SK-MEL-5 (cell line): ENCODE measurements at regions not wholly inside any gene's neighbourhood (a gene's known extent, or its start where the extent isn't known, plus 50 kb on each side); places are given as distances from the start of the nearest gene placed in this dataset.

Experiments used
- DNase-seq: peaks from one replicate; pipeline ENCODE4 v3.0.0-alpha.2; 2016; ENCODE audit warnings: low read depth, low spot score
- in situ Hi-C: cut with HindIII; loops from 2 replicates; pipeline ENCODE4 v1.10.0; 2016; ENCODE audit warnings: low sequenced_read_pairs, high pct_unique_total_duplicates, low pct_unique_long_range_greater_than_20kb

DNA sequence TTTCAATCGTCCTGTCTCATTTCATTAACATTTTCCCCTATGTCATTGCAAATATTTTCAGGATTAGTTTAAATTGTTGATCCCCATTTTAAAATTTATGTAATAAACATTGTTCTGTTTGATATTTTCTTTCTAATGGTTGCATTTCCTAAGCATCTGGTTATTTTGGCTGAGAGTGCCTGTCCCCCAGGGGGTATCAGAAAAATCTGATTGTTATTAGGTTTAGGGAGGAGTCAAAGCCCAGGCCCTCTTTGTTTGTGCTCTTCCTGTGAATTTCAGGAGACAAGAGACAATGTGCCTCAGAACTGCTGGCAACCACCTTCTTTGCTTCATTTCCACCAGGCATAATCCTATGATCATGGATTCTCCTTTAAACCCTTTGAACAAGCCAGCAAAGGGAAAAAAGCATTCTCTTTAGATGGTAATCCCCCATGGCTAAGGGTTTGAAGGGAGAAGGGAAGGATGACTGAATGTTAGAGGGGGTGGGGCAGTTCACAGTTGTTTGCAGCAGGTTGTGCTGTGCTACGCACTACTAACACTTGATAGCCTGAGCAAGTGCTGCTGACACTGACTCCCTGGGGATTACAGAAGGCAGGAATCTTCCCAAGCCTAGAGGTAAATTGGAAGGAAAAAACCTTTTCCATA is 462.4 kb upstream of the LRRC4C start:
- in situ Hi-C loops, result no loop called here

DNA sequence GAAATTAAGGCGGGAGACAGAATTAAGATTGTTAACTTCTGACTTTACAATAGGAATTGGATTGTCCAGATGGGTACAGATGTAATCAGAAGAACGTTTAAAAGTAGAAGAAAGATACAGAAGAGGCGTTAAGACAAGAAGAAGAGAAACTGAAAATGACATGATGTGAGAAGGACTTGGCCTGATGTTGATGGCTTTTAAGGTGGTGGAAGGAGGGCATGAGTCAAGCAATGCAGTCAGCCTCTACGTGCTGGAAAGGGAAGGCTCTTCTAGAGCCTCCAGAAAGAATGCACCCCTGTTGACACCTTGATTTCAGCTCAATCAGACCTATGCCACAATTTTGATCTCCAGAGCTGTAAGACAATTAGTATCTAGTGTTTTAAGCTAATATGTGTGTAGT is 466.9 kb upstream of the LRRC4C start:
- DNase-seq, result no peak
- in situ Hi-C loops, result no loop called here

More for the DNA sequence above, 462.4 kb upstream of the LRRC4C start:
- DNase-seq, result no peak

DNA sequence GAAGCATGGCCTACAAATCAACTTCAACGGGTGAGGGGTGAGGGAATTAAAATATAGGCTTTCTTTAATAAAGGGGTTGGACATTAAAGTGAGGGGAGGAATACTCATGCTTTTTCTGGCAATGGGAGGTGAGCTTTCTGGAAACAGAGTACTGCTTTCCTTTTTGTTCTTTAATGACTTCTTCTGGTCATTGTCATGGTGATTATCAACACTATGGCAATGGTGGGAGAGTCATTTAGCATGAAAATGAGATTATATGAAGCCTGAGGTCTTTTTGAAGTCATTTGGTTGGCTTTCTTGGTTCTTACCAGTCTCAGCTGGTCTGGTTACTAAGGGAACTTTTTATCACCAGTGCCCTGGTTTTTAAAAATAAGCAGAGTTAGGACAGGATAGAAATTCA is 475.8 kb upstream of the LRRC4C start:
- in situ Hi-C loops, result no loop called here
- no peak for DNase-seq

DNA sequence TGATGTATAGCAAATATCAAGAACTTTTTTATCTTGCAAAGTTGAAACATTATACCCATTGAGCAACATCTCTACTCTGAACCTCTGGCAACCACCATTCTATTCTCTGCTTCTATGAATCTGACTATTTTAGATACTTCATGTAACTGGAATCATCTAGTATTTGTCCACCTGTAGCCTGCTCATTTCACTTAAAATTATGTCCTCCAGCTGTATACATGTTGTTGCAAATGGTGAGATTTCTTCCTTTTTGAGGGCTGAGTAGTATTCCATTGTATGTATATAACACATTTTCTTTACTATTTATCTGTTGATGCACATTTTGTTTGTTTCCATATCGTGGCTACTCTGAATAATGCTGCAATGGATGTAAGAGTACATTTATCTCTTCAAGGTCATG is 476.3 kb upstream of the LRRC4C start:
- DNase-seq, result no peak
- in situ Hi-C loops, result no loop called here

DNA sequence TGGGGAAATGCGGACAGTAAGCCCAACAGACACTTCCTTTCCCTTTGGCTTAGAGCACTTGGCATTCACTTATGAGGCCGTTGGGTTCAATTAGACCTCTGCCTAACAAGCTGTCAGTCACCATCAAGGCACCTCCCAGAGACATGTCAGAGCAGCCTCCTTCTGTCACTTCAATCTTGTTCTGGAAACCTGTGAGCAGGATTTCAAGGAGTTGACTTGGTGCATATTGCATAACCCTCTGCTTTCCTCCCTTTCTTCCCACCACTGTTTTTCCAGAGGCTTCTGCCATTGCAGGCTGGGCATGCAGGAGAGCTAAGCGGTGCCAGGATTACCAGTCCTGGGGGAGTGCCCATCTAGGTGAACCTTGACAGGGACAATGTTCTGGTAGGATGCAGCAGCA is 484.2 kb upstream of the LRRC4C start:
- in situ Hi-C loops, result no loop called here
- no peak for DNase-seq

DNA sequence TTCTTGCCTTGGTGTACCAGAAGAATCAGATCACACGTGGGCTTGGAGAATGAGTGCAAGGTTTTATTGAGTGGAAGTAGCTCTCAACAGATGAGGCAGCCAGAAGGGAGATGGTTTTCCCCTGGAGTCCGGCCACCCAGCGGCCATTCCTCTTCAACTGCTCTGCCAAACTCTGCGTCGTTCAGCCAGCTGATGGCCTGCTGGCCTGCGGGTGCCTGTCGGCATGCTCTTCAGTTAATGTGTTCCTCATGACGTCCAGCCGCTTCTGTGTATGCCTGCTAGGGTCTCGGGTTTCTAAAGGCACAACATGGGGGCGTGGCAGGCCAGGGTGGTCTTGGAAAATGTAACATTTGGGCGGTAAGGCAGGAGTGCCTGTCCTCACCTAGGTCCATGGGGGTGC is 487.9 kb upstream of the LRRC4C start:
- in situ Hi-C loops, result no loop called here
- DNase-seq, result no peak

DNA sequence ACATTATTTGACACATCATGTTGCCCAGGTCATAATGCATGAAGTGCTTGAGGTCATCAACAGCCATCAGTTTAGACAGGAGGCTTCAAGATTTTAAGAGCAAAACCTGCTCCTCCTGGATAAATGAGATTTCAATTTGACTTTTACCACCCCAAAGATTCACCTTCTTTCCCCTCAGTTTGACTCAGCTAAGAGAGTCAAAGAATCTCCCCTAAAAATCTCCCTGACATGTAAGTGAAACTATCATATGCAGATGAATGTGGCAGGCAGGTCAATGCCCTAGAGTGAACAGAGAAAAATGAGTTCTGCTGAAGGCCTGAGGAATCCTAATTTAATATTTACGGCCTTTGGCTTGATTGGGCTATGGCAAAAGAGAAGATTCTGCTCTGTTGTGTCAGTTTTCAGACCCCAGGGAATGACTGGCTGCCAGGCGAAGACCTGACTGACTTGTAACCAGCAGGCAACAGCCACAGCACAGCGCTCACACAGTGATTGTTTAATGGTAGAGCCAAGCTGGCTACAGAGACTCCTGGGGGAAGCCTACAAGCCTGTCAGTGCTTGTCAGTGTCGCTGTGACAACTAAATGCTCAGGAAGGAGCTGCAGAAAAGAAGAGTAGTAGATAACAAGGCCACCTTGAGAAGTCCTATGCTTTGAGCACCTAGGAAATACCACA is 491.2 kb upstream of the LRRC4C start:
- in situ Hi-C loops, result no loop called here
- no peak for DNase-seq

DNA sequence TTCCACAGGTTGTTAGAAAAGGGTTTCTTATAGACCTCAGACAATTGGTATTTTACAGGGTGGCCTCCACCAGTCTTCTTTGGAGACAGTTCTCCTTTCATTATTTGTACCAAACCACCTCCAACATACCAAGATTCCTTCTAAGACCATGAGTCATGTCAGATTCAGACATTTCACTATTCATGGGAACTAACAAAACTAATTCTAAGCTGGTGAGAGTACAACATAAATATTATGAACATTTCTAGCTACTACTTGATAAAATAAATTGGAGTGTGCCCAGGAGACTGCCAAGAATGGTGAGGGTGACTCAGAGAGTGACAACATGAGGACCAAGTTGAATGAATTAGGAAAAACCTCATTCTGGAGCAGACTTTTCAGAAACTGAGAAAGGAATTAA is 494.6 kb upstream of the LRRC4C start:
- in situ Hi-C loops, result no loop called here
- no peak for DNase-seq

DNA sequence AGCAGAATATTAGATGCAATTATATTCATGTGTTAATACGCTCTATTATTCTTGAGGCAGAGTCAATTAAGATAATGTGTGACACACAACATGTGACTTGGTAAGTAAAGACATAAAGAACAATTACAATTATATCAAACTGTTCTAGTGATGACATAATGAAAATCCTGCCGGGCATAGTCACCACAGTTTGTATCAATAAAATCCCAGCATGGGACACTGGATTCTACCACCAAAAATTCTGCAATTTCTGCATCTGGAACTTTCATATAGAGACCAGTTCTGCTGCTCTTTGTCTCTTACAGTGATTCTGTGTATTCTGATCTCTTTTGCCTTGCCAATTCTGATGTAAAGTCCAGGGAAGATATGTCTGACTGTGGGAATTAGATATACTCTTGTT is 495.6 kb upstream of the LRRC4C start:
- in situ Hi-C loops, result no loop called here
- no peak for DNase-seq

DNA sequence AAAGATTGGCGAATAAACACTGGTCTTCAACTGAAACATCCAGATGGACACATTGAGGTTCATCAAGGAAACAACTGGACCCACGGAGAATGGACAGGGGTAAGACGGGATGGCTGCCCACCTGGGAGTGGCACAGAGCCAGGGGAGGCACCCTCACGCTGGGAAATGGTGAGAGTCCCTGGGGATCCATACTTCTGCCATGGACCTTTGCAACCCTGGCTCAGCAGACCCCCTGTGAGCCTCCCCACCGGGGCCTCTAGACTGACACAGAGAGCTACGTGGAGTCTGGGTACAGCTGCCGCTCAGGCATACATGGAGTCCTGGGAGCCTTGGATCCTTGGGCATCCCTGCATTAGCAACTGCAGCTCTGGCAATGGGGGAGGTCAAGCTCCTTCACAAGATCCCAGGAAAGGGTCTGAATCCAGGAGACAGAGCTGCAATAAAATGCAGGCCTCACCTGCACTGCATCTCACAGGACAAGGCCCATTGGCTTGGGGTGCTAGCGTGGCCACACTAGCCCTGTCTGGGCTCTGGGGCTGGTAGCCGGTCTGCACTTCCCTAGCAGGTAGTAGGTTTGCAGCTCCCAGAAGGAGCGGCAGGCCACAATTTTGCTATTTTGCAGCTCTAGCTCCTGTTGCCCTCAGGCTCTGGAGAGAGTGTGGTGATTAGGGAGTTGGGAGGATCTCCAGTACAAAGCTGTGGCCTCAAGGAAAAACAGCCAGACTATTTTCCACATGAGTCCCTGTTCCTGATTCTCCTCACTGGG is 496.4 kb upstream of the LRRC4C start:
- in situ Hi-C loops, result no loop called here
- DNase-seq, result no peak

DNA sequence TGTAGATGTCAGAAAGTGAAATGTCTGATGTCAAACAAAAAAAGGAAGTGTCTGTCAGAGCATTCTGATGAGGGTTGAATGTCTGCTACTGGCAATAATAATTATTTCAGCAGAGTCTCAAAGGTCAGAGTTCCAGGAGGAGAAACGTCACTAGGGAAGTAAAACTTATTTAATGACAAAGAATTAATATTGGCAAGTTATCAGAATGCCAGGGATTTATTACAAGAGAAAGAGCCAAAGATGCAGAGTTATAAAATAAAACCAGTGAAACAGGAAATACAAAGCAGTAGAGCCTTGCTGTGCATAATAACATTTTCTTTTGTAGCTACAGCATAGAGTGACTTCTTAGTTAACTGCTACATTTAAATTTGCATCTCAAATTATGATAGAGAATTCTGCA is 504.0 kb upstream of the LRRC4C start:
- DNase-seq, result no peak
- in situ Hi-C loops, result no loop called here

DNA sequence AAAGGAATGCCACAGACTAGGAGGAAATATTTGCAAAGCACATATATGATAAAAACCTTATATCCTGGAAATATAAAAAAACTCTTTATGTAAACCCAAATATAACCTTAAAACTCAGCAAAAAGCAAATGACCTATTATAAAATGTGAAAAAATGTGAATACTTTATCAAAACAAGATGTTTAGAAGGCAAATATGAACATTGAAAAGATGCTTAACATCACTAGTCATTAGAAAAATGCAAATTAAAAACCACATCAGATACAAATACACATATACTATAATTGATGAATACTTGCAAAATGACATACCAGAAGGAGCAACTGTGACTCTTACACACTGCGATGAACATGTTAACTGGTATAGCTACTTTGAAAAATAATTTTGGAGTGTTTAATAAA is 511.2 kb upstream of the LRRC4C start:
- in situ Hi-C loops, result no loop called here
- DNase-seq, result no peak

DNA sequence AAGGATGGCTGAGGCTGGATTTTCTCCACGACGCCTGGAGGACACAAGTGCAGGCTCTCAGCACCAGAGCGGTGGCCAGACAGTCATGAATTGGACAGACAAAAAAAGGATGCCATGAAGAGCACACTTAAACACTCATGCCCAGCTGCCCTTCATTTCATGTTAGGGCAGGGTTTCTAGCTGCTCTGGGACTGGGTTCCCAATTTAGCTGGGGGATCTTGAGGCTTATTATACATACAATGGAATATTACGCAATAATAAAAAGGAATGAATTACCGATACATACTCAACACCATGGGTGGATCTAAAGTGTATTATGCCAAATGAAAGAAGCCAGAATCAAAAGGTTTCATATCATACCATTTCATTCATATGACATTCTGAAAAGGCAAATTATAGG is 512.1 kb upstream of the LRRC4C start:
- in situ Hi-C loops, result no loop called here
- no peak for DNase-seq

DNA sequence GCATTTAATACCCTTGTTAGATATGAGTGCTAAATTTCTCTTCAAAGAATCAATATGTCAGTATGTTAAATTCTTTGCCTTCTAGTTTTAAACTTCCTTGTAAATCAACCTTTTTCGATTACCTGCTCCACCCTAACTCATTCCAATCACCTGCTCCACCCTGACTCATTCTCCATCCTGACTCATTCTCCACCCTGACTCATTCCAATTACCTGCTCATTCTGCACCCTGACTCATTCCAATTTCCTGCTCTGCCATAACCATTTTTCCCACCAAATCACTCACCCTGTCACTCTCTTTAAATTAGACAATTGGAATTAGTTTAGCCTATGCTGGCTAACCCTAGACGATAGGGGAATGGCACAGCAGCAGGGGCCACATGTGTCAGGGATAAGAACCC is 519.5 kb upstream of the LRRC4C start:
- no peak for DNase-seq
- in situ Hi-C loops, result no loop called here

DNA sequence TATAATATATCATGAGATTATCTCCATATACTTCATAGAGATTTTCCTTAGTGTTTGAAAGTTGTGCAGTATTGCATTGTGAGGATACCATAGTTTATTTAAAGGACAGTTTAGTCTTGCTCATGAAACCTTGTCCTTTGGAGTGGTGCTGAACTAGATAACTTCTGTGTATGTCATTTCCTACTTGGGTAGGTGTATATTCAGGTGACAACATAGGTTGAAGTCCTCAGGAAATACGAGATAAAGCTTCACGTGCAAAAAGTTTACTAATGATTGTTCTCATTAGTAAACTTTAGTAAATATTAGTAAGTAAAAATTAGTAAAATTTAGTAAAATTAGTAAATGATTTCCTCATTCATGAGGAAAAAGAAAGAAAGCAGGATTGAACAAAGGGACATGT is 521.3 kb upstream of the LRRC4C start:
- no peak for DNase-seq
- in situ Hi-C loops, result no loop called here

DNA sequence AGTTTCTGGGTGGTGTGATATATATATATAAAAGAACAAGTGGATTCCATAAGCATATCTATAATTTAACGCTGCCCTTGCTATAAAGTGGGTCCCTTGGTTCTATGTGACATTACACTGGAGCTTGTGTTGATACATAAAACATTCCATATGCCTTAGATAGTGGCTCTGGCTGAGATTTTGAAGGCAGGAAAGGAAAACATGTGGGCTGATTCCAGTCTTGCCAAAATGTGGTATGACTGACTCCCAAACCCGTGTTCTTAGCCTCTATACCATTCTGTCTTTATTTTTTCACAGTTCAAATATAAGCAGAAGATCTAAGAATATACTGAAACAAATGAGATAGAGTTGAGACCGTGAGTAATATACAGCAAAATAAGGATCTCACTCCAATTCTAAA is 522.8 kb upstream of the LRRC4C start:
- DNase-seq, result no peak
- in situ Hi-C loops, result no loop called here

DNA sequence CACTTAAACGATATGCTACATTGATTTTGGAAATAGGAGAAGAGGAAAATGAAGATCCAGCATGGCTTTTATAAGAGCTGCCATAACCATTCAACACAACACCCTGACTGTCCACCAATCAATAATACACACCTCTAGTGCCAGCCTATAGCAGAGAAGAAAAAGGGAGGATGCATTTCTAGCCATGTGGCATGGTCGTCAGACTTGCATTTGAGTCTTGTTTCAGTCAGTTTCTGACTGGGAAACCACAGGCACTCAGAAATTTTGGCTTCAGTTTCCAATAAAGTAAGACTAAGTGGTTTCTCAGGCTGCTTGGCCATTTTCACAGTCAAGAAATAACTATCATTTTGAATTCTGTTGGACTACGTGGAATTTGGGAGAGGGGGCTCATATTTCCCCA is 523.5 kb upstream of the LRRC4C start:
- in situ Hi-C loops, result no loop called here
- DNase-seq, result no peak

DNA sequence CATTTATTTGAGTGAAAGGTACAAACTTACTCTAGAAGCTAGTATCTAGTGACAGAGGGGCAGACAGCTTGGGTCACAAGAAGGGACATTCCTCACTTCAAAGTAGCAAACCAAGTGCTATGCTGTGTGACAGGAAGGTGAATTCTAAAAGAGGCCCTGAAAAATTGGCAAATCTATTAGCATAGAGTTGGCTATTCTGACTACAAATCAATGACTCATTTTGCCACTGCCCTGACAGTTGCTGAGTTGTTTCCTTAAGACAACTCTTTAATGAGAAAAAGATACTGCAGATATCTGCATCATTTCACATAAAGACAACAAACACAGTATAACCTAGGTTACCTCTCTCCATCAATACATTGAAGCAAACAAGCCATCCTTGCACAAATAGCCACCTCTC is 524.0 kb upstream of the LRRC4C start:
- in situ Hi-C loops, result no loop called here
- no peak for DNase-seq

DNA sequence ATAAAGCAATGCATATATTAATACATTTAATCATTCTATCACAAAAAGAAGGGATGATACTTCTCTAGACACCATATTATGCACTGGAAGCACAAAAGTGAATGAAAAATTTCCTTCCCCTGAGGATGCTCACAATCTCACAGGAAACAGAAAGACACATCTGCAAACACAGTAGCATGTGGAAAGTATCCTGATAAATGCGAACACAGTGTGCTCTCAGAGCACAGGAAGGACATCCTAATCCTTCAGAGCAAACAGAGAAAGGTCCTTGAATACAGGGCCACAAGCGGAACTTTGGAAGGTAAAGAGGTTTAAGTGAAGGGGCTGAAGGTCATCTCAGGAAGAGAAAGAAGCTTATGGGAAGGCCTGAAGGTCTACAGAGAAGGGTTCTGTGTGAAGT is 524.6 kb upstream of the LRRC4C start:
- DNase-seq, result no peak
- in situ Hi-C loops, result no loop called here
